Astrocyte (in vitro differentiated cells and primary cell): ENCODE measurements at regions not wholly inside any gene's neighbourhood (a gene's known extent, or its start where the extent isn't known, plus 50 kb on each side); places are given as distances from the start of the nearest gene placed in this dataset.

Experiments used
- CTCF ChIP-seq: IDR thresholded peaks from 2 replicates; pipeline ENCODE4 v1.5.1; 2011; ENCODE audit warnings: low read depth, mild to moderate bottlenecking, inconsistent platforms, low read length, moderate library complexity; ENCODE audit not compliant: insufficient read depth
- EZH2 ChIP-seq: IDR thresholded peaks from 2 replicates; pipeline ENCODE4 v1.6.1; 2012; ENCODE audit warnings: mild to moderate bottlenecking, low read length, inconsistent platforms; ENCODE audit not compliant: insufficient read depth

- no peak for TF ChIP-seq CTCF
- no peak for TF ChIP-seq EZH2
These were observed 60.9 kb upstream of the TARBP1 start for GRCh38 chr1:234539666-234540403.
